ENCODE measurements at regions not wholly inside any gene's neighbourhood (a gene's known extent, or its start where the extent isn't known, plus 50 kb on each side); places are given as distances from the start of the nearest gene placed in this dataset.

GRCh38 chr4:124478470-124478869 lies 234.1 kb downstream of the ANKRD50 start:
- no peaks in the 10 kb centered on the region for H3K4me1 ChIP-seq
- intact Hi-C loops (cut with DNase I): no loop called here
- no peaks in the 10 kb centered on the region for H3K9me3 ChIP-seq
- H3K36me3 ChIP-seq: no peaks in the 10 kb centered on the region
- ATAC-seq: no peak
- no peak for DNase-seq
- no peaks in the 10 kb centered on the region for H3K27me3 ChIP-seq
- no peak overlapping the region for H3K27ac ChIP-seq
- no peak overlapping the region for H3K4me3 ChIP-seq
- 33% methylated on average over 1 of the region's 1 CpG for WGBS (ENCODE audit: insufficient coverage, low coverage, low lambda C conversion rate, missing lambda C conversion rate)
- no peak for TF ChIP-seq CTCF (IDR thresholded peaks at IDR 0.05)
- TF ChIP-seq POLR2A (IDR thresholded peaks at IDR 0.05): no peak

GRCh38 chr4:124480061-124480460 lies 232.5 kb downstream of the ANKRD50 start:
- no peak overlapping the region for H3K4me3 ChIP-seq
- WGBS (ENCODE audit: insufficient coverage, low coverage, low lambda C conversion rate, missing lambda C conversion rate): 74% methylated on average over 4 of the region's 4 CpGs
- no peaks in the 10 kb centered on the region for H3K9me3 ChIP-seq
- H3K27ac ChIP-seq: no peak overlapping the region
- intact Hi-C loops (cut with DNase I): no loop called here
- DNase-seq (no peak), ATAC-seq (no peak)
- TF ChIP-seq POLR2A (IDR thresholded peaks at IDR 0.05): no peak
- TF ChIP-seq CTCF (IDR thresholded peaks at IDR 0.05): no peak
- no peaks in the 10 kb centered on the region for H3K27me3 ChIP-seq
- H3K36me3 ChIP-seq: no peaks in the 10 kb centered on the region
- H3K4me1 ChIP-seq: no peaks in the 10 kb centered on the region

GRCh38 chr4:124481123-124481522 lies 231.4 kb downstream of the ANKRD50 start:
- WGBS (ENCODE audit: insufficient coverage, low coverage, low lambda C conversion rate, missing lambda C conversion rate): 85% methylated on average over 3 of the region's 3 CpGs
- TF ChIP-seq POLR2A (IDR thresholded peaks at IDR 0.05): no peak
- no peak for TF ChIP-seq CTCF (IDR thresholded peaks at IDR 0.05)

GRCh38 chr4:124483048-124483906 lies 229.3 kb downstream of the ANKRD50 start:
- ATAC-seq (no peak), DNase-seq (no peak)
- Histone ChIP-seq H3K27ac (no peak overlapping the region), H3K36me3 (no peaks in the 10 kb centered on the region), H3K9me3 (no peaks in the 10 kb centered on the region), H3K4me1 (no peaks in the 10 kb centered on the region), H3K4me3 (no peak overlapping the region), H3K27me3 (no peaks in the 10 kb centered on the region)
- no peak for TF ChIP-seq CTCF (IDR thresholded peaks at IDR 0.05)
- no peak for TF ChIP-seq POLR2A (IDR thresholded peaks at IDR 0.05)
- WGBS (ENCODE audit: insufficient coverage, low coverage, low lambda C conversion rate, missing lambda C conversion rate): 48% methylated on average over 5 of the region's 6 CpGs
- intact Hi-C loops (cut with DNase I): no loop called here

More at GRCh38 chr4:124481123-124481522, 231.4 kb downstream of the ANKRD50 start:
- no peaks in the 10 kb centered on the region for H3K27me3 ChIP-seq
- H3K36me3 ChIP-seq: no peaks in the 10 kb centered on the region
- H3K4me3 ChIP-seq: no peak overlapping the region
- intact Hi-C loops (cut with DNase I): no loop called here
- DNase-seq (no peak), ATAC-seq (no peak)
- H3K9me3 ChIP-seq: no peaks in the 10 kb centered on the region
- H3K4me1 ChIP-seq: no peaks in the 10 kb centered on the region
- no peak overlapping the region for H3K27ac ChIP-seq
